Limb (tissue), 2 donors: ENCODE measurements at regions not wholly inside any gene's neighbourhood (a gene's known extent, or its start where the extent isn't known, plus 50 kb on each side); places are given as distances from the start of the nearest gene placed in this dataset.

ENCODE experiments used
- DNase-seq, 2 donors: peaks; one replicate each; pipeline ENCODE4 v3.0.0-alpha.2; 2016; ENCODE audit errors: extremely low spot score in 2 of 2

DNA sequence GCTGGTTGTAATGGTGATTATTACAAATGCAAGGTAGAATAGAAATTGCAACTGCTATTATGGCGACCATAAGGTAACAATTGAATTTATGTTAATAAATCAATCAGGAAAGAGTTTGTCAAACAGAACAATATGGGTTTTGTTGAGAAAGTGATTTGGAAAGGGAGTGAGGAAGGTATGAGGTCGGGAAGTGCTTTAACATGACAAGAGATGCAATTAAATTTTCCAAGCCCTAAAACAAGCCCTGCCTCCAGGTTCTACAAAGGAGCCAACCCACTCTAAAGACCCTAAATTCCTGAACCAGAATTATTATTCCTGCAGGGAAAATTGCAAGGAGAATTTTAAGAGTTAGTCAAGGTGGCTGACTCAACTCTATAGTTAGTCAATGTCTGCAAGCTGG is 363.7 kb downstream of the BMPER start:
- DNase-seq: no peak

DNA sequence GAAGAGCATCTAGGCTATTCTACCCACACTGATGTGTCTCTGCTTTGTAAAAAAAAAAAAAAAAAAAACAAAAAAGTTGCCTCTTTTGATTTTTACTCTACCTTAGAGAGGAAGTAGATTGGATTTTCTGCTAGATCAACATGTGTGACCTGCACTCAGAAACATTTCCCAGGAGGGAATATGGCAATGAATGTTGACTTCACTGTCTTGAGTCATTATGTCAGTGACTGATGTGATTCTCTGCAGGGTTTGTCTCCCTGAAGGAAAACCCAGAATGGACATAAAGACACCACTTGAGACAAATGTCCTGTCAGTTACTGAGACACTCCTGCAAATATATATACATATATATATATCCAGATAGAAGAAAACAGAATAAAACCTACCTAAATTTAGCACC is 370.3 kb downstream of the BMPER start:
- no peak for DNase-seq

DNA sequence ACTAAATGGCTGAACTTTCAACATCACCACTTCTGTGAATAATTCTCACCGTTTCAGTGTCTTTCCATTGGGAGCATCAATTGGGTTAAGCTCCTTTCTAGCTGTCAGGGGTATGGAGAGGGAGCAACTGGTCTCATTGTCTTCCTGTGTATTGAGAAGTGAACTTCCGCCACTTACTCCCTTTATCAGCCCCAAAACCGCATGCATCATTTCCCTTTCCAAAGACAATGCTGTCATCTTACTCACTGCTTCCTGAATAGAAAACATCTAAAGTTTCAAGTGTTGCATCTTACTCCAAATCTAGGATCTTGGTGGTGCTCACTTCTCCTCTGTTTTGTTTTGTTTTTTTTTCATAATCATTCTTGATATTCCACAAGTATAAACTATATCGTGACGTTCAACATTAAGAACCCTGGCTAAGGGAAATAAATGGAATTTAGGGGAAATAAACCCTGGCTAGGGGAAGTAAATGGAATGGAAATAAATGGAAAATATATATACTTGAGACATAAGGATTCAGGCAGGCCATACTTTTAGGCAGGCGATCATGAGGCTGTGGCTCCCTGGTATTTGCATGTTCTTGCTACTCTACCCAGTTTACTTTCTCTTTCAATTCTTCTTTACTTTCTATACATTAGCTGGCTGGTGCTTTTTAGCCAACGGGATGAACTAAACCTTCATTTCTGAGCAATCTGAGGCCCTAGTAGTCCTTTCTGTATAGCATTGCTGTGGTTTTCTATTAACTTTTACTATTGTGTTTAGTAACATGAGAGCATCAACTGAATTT is 371.9 kb downstream of the BMPER start:
- DNase-seq: no peak

DNA sequence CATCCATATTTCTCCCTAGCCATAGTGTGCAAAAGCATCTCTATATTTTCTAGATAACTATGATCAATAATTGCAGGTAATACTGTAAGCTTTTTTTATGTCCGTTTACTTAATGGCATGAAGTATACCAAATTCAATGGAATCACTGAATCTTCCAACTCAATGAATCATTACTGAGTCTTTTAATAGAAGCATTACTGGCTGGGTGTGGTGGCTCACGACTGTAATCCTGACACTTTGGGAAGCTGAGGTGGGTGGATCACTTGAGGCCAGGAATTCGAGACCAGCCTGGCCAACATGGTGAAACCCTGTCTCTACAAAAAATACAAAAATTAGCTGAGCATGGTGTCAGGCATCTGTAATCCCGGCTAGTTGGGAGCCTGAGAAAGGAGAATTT is 372.5 kb downstream of the BMPER start:
- no peak for DNase-seq

DNA sequence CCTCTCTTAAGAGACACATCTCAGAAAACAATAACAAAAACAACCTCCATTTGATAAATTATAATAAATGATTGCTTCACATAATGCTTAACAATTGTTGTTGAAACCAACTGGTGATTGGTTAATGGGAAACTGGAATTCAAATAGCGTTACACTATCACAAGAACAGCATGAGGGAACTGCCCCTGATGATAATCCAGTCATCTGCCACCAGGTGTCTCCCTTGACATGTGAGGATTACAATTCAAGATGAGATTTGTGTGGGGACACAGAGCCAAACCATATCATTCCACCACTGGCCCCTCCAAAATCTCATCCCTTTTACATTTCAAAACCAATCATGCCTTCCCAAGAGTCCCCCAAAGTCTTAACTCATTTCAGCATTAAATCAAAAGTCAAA is 375.9 kb downstream of the BMPER start:
- DNase-seq: no peak

DNA sequence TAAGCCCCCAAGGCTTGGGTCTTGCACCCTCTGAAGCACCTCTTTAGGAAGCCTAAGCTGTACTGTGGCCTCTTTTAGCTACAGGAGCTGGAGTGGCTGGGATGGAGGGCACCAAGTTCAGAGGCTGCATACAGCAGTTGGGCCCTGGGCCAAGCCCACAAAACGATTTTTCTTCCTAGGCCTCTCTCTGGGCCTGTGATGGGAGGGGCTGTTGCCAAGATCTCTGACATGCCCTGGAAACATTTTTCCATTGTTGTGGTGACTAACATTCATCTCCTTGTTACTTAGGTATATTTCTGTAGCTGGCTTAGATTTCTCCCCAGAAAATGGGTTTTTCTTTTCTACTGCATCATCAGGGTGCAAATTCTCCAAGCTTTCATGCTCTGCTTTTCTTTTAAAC is 375.7 kb upstream of the NPSR1 start:
- no peak for DNase-seq

DNA sequence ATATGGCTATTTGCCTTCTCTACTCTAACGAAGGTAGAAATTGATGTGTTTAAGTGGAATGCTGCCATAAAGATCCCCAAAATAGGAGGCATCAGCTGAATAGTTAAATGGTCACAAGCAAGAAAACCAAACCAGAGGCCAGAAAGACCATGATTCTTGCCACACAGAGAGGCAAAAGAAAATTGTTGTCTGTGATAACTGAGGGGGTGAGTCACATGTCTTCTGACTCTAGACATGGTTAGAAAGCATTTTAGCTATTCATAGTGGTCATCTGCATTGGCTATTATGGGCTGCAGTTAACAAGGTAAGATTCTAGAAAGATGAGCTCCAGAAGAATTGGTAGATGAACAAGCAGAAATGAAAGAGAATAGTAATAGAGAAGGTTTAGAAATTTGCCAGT is 361.4 kb upstream of the NPSR1 start:
- no peak for DNase-seq

DNA sequence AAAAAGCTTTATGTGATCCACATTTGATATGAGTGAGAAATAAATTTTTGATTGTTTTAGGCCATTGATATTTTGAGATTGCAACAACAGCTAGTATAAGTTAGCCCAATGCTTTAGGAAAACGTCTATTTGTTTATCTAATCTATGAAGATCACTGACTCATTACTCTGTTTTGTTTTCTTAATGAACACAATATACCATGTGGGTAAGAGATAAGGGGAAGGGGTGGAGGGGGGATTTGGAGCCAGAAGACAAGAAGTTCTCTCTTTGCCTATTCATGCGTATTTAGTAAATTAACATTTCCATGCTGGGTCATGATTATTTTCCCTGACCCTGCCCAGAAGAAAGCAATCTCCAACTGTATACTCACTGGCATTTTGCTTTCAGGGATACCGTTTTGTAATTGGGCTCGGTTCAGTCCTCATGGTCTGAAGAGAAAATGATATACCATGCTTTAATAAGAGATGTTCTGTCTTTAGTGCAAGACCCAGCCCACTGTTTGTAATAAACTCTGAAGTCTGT is 359.5 kb upstream of the NPSR1 start:
- DNase-seq: no peak

DNA sequence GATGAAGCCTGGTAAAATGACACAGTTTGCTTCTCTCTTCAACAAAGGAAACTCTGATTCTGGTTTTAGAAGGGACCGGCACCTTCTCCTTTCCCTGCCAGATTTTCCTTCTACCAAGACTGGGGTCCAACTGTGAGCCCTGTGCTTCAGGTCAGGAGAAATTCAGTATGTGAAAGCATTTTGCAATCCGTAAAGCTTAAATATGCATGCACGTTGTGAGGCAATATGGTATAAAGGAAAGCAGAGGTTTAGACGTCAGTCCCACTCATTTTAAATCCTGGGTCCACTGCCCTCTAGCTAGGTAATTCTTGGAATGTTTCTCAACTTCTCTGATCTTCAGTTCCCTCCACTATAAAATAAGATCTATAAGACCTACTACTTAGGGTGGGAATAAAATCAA is 359.0 kb upstream of the NPSR1 start:
- no peak for DNase-seq

DNA sequence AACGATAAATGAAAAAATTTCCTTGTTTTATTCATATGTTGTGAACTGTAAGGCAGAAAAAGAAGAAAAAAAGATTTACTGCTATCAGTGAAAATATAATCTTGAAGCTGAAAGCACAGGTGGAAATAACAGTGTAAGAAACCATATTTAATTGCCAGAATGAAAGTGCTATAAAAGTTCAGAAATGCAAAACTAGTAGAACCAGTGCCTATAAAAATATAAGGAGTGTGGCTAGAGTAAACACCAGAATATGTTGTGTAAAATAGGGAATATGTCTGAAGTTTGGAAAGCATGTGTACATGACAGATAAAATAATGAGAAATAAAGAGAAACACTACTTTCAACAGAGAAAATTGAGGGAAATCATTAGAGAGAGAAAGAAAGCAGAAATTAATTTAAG is 350.5 kb upstream of the NPSR1 start:
- no peak for DNase-seq

DNA sequence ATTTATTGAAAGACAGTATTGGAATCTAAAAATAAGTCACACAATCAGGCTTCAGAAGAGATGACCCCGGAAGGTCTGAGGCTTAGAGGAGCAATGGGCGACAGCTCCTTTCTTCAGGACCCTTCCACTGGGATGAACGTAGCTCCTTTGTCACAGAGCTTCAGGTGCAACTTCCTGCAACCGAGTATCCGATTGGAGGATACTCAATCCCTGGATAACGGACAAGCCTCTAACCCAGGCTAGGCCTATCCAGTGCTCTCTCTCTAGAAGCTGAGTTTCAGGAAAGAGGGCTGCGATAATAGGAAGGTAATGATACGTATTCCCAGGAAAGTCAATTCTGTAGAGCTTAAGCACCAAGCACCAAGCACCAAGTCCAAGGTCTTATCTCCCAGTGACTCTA is 349.4 kb upstream of the NPSR1 start:
- DNase-seq: no peak

DNA sequence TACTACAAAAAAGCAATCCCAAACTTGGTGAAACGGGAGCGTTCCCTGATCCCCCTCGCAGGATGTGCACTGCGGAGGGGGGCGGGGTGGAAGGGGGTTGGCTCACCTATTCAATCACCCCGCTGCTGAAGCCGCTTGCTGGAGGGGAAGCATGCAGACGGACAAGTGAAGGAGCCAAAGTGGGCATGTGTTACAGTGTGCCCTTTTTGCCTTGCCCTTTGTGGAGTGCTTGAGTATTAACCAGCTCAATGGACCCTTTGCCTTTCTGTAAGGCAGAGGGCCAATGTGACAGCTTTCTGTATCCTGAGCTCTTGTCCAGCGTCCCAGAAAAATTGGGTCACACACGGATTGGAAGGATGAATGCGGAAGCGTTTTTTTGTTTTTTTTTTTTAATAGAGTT is 348.9 kb upstream of the NPSR1 start:
- DNase-seq: no peak

DNA sequence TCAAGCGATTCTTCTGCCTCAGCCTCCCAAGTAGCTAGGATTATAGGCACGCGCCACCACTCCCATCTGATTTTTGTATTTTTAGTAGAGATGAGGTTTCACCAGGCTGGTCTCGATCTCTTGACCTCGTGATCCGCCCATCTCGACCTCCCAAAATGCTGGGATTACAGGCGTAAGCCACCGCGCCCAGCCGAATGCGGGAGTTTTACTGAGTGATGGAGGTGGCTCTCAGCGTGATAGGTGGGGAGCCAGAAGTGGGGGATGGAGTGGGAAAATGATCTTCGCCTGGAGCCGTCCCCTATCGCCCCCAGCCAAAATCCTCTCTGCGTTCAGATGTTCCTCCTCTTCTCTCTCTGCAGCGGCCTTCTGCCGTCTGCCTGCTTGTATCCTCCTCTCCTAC is 348.4 kb upstream of the NPSR1 start:
- no peak for DNase-seq

DNA sequence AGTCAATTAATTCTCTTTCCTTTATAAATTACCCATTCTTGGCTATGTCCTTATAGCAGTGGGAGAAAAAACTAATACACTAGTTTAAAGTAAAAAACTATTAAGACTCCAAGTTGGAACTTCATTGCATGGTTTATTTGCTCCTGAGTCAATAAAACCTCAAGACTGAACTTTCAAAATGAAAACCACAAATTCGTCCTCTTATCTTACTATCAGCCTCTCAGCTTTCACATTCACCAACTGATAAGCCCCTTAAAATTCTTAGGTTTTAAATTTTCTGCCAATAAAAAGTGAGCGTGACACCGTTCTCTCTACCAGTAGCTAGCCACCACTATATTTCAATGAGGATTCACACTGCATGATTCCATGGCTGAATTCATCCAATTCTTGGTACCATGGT is 346.4 kb upstream of the NPSR1 start:
- no peak for DNase-seq

DNA sequence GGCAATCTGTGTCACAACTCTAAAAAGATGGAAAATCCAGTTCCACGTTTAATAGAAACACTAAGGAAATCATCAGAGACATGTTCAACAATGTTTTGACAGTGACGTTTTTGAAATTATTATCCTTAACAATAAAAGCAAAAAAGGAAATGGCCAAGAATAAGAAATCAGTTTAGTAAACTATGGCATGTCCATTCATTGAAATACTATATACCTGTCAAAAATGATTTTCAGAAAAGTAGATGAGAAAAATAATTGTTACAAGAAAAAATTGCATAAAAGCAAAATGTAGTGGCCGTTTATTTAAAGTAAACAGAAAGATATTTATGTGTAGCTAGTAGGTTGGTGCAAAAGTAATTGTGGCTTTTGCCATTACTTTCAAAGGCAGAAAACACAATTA is 345.4 kb upstream of the NPSR1 start:
- no peak for DNase-seq

DNA sequence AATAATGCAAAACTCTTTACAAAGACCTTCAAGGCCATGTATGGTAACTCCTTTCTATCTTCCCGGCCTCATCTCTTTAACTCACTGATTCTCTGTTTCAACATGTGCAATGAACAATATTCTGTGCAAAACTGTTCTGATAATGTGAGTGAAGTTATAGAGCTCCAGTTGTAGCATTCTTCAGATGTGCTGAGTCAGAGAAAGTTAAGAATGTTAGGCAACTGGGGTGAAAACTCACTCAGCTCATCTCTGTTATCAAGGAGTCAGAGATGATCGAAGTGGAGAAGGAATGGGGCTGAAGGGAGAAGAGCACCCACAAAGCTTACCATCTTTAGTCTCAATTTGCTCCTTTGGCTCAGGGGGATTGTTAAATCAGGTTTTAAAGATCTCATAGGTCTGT is 344.7 kb upstream of the NPSR1 start:
- no peak for DNase-seq

DNA sequence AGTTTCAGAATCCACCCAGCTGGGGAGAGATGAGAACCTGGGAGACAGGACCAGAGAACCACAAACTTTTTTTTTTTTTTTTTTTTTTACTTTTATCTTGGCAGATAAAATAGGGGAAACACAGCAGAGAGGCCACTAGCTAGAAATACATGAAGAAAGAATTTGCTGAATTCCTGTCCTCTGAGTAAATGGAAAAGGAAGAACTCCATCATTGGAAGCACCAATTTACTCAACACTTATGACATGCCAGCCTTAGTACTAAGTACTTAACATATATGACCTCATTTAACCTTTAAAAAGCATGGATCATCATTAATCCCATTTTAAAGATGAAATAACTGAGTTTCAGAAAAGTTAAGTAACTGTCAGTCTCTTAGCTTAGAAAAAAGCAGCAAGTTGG is 343.0 kb upstream of the NPSR1 start:
- no peak for DNase-seq

DNA sequence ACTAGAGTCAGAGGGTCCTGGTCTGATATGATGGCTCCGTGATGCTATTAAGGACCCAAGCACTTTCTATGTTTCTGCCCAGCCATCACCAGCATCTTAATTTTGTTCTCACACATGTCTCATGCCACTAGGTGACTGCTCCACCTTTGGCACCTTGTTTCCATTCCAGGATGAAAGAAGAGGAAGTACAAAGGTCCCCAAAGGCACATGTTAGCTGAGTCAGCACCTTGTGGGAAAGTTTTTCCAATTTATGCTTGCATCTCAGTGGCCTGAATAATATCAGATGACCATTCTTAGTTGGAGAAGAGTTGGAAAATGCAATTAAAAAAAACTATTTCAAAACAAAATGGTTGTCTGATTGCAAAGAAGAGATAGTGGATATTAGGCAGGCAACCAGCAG is 341.0 kb upstream of the NPSR1 start:
- no peak for DNase-seq

DNA sequence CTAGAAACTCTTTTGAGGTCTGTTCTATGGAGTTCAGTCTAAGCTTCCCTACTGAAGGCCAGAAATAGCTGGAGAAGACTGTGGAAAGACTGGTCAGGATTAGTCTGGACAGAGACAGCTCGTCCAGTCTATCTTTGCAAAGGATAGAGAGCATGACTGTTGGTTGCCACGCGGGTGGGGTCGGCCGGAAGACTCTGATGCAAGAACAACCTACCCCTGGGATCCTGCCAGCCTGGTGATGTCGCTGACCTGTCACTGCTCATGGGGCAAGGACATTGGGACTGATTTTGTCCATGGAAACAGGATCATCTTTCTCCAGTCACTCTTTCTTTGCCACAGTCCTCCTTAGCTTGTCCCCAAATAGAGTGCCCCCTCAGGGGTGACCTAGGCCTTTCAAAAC is 337.6 kb upstream of the NPSR1 start:
- DNase-seq: no peak

DNA sequence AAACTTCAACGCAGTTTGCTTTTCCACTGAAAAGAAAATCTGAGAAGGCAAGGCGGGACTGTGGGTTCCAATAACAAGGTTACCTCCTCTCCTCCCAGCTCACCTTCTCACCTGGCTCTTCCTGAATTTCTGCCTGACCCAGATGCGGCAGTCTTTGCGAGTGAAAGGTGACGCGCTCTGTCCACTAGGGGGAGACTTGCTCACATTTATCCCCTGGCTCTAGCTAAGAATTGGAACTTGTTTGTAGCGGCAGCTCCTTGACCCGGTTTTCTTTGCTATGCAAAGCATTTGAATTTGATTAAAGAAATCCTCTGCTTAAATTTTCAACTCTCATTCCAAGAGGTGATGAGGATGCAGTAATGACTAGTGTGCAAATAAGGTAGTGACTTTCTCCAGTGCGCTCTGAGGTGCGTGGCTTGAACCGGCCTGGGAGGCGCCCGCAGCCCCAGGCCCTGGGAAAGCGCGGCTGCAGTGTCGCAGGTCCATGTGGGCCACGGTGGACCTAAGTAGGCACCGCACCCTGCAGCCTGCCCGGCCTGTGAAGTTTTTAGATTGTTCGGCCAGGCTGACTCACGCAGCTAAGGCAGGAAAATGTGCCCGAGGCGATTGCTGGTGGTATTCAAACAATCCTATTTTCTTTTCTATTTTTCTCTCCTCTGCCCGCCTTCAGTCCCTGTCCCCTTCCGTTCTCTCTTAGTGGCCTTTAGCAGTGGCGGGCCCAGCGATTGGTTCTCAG is 336.9 kb upstream of the NPSR1 start:
- DNase-seq: peak; percentile 68 to 71

DNA sequence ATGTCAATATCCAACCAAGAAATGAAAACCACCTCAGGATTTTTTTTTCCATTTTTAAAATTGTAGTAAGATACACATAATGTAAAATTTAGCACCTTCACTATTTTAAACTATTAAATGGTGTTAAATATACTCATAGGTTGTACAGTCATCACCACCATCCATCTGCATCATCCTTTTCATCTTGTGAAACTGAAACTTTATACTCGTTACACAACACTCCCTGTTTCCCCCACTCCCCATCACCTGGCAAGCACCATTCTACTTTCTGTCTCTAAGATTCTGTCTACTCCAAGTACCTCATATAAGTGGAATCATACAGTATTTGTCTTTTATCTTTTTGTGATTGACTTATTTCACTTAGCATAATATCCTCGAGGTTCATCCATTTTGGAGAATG is 335.2 kb upstream of the NPSR1 start:
- no peak for DNase-seq

DNA sequence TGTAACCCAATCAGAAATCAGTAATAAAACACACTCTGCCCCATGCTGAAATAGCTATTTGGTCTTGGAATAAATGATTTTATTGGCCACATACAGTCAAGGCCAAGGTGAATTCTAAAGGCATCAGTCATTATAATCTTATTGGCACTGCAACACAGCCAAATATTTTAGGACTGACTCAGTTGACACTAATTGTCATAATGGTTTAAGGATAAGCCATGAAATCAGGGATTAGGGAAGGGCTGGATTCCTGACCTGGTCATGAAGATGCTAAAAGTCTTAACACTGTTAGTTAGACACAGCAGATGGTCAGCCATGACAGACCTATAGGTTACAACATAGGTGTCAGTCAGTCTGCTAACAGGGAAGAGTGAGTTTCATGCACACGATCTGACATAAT is 330.3 kb upstream of the NPSR1 start:
- DNase-seq: no peak

DNA sequence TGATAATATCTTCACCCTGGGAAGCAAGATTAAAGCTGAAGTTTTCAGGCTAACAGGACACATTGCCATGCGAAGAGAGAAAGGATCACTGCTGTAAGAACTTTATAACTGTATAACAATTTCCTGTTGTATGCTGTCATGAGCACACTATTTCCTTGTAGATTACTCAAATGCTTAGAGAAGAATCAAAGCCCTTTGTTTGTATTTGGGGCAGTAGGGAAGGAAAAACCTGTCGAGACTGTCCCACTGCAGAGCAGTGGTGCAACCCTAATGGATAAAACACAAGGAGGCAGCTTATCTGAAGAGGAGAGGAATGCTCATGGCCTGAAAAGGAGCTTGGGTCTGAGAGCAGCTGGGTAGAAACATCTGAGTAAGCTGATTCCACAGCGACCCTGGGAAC is 327.7 kb upstream of the NPSR1 start:
- no peak for DNase-seq
